CMK (cell line): ENCODE measurements at regions not wholly inside any gene's neighbourhood (a gene's known extent, or its start where the extent isn't known, plus 50 kb on each side); places are given as distances from the start of the nearest gene placed in this dataset.
"Not testable (repeated sequence)": the region's sequence is repeated elsewhere in the genome, so short reads cannot be mapped to it uniquely, and the experiment has no call there.

Experiments
- DNase-seq: peaks from one replicate; pipeline ENCODE4 v3.0.0-alpha.2; 2010; ENCODE audit warnings: low read depth

DNA sequence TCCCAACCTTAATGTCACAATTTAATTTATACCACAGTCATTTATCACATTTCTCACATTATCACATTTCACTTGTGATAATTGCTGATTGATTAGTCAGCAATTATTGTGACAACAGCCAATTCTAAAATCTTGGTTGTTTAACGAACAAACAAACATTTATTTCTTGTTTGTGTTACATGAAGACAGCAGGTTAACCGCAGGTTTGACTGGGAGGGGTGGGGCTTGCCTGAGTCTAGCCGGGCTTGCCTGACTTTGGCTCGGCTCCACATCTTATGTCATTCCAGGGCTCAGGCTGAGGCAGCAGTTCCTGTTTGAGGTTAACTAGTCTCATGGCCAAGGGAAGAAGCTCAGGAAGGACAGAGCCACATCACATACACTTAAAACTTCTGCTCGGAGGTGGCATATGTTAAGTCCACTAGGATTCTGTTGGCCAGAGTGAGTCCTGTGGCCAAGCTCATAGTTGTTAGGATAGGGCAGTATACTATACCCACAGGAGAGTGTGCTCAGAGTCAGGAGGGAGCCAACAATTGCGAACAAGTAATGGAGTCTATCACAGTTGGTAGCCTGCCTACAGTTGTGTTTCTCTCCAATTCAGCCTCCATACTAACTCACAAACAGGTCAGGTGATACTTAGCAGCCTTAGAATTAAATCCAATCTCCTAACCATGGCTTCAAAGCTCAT is 90.0 kb upstream of the IFNGR1 start:
- DNase-seq, result peak; percentile 36

DNA sequence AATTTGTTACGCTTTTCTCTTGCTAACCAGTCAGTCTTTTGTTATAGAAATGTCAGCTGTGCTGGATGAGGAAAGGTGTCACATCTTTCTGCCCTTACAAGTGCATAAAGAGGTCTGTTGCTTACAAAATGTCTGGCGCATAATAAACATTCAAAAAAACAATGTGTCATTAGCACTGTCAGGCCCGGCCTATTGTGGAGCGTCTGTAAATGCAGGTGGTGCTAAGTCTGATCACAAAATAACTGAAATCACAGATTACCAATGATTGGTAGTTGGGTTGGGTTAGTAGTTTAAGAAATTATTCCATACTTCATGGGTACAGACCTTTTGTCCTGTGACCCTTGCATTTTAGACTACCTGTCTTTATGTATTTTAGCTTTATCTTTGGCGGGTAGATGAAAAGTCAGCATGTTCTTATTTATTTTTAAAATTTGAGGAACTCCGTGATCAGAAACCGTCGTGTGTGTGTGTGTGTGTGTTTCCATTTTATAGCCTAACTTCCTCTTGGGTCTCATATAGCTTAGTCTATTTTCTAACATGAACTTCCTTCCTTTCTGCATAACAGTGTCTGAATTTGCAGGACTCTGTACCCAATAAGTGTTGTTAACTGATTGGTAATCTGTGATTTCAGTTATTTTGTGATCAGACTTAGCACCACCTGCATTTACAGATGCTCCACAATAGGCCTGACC is 88.1 kb upstream of the IFNGR1 start:
- no peak for DNase-seq

DNA sequence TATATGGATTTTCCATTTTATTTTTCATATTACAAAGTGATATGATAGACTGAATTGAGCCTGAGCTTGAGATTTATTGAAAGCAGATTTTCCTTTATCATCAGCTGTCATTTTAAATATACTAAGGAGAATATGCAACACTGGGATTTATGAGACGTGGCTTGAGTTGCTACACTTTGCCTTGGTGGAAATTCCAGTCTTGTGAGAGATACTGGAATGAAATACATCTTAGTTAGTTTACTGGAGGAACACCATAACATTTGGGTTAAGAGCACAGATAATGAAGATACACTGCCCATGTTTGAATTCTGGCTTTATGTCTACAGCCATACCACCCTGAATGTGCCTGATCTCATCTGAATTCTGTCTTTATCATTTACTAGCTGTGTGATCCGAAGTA is 86.5 kb upstream of the IFNGR1 start:
- DNase-seq, result no peak

DNA sequence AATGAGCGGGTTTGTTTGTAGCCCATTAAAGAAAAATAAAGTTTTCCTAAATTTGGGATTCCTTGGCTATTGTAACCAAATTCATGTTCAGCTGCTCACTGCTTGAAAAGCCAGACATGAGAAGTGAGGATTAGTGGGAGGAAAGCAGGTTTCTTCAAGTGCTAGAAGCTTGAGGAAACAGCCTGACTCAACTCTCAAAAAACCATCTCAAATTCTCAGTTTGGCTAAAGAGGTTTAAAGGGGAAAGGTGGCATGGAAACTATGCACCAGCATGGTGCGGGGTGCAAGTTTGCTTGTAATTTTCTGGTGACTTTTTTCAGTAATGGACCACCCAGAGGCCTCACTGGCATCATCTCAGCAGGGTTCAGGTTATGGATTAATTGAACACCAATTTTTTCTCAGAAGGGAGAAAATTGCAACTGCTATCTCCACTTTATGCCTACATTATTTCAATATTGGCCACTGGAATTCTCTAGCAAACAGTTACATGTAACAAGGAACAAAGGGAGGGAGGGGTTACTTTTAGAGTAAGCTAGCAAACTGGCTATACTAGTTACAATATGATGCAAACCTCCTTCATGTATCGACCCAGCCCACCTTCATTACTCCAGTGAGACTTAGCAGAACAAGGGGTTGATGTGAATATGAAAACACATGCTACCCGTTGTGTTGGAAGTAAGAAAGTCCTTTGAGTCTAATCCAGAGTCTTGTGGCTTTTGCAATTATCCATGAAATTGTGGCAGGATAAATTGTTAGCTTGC is 85.0 kb upstream of the IFNGR1 start:
- DNase-seq, result no peak

DNA sequence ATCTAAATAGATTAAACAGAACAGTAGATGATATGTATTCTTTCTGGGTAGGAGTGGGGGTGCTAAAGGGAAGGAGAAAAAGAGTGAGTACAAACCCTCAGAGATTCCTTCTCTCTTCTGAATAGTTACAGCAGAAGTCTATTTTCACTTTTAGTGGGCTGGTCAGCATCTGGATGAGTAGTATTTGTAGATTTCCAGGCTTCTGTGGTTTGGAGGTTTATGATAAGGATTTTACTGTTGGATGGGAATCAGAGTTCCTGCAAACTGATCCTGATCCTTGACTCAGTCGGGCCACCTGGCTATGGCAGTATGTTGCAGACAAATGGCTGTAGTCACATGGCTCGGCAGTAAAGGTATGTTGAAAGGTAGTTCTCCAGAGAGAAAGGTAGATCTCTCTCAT is 84.3 kb upstream of the IFNGR1 start:
- DNase-seq, result no peak

DNA sequence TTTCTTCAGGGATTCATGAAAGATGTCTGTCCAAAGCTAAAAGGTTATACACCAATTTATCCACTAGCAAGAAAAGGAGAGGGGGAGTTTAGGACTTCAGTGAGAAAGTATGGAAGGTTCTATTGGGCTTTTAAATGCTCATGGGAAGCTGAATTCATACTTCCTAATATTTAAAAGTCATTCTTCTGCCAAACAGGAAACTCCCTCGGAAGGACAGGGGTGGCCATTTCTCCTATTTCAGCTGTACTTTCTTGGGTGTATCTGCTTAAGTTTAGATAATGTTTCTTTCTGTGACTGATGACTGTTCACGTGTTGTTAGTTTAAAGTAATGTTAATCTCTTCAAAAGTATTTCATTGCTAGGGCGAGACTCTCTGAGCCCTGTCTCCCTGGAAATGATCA is 80.5 kb upstream of the IFNGR1 start:
- DNase-seq, result no peak

DNA sequence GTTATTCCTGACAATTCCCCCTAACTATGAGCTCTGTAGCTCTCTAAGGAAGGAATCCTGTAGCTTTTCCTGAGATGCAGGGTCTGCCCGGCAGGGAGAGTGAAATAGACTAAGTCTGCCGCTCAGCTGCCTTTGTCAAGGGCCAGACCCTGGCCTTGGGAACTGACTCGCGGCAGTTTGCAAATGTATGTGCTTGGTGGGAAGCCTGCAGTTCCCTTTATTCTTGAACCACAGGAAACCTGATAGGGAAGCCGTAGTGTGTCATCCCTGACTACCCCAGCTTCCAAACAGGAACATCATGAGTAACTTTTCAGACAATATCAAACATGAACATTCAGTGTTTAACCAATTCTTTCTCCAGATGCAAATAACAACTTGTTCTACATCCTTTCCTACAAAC is 78.7 kb upstream of the IFNGR1 start:
- DNase-seq, result no peak

DNA sequence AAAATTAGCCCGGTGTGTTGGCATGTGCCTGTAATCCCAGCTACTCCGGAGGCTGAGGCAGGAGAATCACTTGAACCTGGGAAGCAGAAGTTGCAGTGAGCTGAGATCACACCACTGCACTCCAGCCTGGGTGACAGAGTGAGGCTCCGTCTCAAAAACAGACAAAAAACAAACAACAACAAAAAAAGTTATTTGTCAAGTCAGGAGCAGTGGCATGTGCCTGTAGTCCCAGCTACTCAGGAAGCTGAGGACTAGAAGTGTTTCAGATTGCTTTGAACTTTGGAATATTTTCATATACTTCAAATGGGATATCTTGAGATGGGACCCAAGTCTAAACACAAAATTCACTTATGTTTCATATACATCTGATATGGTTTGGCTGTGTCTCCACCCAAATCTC is 73.1 kb upstream of the IFNGR1 start:
- not testable (repeated sequence) for DNase-seq

DNA sequence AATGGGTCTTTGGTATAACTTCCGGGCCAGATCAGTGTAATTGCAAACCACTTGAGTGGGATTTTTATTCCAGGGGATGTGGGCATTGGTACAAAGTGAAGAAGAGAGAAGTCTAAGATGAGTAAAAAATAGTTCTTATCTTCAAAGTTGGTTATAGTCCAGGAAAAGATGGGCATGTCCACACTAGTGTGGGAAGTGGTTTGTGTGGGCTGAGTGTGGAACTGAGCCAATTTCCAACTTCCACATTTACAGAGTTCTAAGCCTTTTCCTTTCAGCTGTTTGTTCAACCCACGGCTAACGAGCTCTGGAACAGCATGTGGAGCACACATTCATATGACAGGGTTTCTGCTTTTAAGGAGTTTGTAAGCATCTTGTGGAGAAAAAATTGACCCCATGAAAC is 72.3 kb upstream of the IFNGR1 start:
- no peak for DNase-seq

DNA sequence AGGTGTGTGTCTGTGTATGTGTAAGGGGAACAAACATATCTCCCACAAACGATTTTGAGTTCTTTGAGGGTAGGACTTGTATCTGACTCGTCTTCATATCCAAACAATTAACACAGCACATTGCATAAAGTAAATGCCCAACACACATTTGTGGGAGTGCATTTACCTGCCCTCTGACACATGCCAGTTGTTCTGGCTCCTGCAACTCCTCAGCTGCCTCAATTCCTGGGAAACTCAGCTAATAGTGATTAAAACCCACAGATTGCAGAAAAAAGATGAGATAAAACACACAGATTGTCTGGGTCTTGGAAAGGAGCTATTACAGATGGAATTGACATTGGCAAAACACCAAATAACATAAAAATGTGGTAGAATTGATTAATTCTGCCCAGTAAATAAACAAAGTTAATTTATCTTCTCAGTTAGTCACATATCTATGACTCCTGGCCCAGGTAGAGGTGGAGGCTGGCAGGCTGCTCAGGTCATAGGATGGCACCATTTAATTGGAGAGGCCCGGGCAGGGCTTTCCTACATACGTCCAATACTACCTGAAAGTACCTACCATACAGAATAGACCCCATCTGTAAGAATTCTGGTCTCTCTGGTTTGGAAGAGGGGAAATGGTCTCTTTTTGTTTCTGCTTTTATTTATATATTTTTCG is 71.5 kb upstream of the IFNGR1 start:
- no peak for DNase-seq

DNA sequence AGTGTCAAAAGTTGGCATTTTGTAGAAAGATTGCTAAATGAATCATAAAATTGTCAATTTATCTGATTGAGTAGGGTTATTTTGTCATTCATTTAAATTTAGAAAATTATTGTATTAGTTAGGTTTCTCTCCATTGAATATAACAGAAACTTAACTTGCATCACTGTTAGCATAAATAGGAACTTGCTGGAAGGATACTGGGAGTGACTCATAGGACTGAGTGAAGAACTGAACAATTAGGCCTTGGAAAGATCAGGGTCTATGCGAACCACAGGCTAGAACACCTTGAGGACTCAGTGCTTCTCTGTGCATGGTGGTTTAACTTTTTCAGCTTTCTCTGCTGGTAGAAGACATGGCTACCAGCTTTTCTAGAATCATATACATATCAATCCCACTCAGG is 67.7 kb upstream of the IFNGR1 start:
- no peak for DNase-seq

DNA sequence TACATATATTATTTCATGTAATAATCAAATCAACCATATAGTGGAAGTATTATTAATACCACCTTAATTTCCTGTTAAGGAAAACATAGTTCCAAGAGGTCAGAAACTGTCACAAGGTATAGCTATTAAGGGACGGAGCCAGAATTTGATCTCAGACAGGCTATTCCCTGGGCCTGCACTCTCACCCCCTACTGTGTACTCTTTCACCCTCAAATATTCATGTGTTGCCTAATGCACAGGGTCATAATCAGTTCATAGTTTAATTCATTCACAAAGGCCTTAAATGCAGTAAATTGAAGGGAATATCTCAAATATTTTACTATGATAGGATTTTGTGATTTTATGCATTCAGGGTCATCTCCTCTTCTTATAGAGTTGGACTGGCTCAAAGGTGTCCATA is 67.2 kb upstream of the IFNGR1 start:
- DNase-seq, result no peak

DNA sequence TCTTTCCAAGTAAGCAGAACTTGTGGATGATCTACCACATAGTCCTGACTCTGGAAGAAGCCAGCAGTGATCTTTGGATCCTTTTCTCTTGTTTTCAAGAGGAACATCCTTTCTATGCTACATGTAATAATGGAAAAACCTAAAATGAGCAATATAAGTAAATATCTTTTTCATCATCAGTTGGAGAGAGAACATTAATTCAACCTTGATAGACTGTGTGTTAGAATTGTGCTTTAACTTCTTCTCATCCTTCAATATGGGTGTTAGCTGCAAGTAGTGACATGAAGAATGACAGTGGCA is 65.6 kb upstream of the IFNGR1 start:
- no peak for DNase-seq

DNA sequence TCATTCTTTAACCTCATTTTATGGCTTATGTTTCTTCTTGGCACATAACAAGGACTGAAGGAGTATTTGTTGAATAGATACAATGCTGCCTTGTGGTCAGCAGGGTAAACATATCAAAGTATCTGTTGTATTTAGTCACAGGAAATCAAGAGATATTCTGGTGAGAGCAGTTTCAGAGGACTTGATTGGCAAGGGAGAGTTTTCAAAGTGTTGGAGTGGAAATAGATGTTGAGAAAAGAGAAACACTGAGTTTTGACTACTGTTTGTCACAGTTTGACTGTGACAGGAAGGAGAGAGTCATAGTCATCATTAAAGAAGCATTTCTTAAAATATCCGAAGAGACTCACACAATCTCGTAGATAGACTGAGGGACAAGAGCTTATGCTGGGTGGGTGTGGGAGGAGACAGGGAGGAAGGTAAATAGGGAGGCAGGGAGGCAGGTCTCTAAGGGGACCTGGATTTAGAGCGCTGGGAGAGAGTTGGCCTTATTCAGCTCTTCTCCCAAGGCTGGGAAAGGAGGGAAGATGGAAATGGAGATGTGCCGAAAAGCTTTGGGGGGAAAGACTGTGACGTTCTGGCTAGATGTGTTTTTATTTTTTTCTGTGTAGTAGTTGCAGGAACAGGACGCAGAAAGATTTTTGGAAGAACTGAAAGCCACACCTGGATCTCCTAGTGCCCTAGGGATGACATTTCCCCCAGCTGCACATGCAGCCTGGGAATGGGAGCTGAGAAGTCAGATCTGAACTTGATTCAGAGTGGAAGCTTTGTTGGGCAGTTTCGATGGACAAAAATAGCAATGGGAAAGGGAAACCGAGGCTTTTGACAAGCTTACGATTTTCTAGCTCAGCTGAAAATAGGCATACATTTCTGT is 65.0 kb upstream of the IFNGR1 start:
- no peak for DNase-seq

DNA sequence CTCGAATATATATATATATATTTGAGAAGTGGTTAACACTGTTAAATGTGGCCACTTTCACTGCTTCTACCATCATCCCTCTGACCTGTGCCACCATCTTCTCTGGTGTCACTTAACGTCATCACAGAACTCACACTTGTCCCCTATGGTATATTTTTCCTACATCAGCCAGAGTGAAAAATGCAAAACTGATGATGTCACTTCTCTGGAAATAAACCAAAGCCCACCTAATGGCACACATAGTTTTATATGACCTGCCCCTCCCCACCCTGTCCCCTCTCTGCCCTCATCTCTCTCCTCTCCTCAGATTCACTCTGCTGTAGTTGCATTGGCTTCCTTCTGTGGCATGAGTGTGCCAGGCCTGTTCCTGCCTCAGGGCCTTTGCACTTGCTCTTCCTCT is 63.9 kb upstream of the IFNGR1 start:
- DNase-seq, result no peak

DNA sequence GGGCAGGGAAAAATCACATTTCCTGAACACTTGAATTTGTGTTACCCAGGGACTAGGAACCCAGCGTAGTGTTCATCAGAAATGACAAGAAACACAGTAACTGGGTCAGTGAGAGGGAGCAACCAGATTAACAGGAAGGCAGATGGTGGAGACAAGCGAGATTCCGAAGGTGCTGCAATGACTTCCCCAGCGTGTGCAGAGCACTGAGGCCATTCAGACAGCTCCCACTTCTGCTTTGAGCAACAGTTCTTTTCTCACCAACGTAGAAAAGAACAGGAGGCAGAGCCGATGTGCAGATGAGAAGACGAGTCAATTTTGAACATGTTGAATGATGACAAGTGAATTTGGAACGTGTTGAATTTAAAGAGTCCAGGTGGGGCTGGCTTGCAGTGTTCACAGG is 63.1 kb upstream of the IFNGR1 start:
- DNase-seq, result no peak

DNA sequence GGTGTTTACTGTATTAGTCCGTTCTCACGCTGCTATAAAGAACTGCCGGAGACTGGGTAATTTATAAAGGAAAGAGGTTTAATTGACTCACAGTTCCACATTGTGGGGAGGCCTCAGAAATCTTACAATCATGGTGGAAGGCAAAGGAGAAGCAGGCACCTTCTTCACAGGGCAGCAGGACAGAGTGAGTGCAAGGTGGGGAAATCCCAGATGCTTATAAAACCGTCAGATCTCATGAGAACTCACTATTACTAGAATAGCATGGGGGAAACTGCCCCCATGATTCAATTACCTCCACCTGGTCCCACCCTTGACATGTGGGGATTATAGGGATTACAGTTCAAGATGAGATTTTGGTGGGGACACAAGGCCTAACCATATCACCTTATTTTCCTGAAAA is 60.1 kb upstream of the IFNGR1 start:
- not testable (repeated sequence) for DNase-seq

DNA sequence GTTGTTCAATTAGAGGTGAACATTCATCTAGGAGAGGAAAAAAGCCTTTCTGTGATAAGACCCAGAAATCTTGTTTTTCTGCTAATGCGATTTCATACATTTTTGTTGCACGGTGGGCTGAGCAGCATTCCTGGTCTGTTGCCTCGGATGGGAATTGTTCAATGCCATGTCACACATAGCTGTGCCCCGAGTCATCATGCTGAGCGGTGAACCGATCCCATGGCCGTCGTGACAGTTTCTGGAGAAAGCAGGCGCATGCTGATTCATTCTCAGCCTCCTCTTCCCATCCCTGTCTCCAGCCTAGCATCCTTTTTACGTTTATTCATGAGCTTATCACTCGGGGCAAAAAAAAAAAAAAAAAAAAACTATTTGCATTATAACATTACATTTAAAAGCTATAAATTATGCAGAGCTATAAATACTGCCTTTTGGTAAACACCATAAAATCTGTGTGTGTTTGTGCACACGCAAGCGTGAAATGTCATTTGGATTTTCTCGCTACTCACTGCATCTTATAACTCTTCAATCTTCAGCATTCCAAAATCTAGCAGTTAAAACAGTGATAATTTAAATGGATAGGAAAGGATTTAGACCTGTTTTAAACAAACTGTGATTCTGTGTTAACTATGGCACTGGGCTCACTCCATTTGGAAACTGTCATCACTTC is 58.9 kb upstream of the IFNGR1 start:
- DNase-seq, result no peak

DNA sequence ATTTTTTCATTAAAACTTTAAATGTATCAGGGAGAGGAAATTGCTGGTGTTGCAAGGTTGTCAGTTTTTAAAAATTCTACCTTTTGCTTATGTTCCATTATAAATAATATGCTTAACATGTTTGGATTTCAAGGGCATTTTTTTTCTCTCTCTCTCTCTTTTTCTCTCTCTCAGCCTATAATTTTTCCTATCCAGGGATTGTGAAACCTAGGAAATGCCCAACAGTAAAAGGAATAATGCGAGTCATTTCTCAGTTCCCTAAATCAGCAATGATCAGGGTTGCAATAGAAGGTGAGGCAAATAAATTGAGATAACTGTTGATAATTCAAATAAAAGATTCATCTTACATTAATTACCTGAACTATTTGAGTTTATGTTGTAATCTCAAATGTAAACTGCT is 53.2 kb upstream of the IFNGR1 start:
- DNase-seq, result no peak

DNA sequence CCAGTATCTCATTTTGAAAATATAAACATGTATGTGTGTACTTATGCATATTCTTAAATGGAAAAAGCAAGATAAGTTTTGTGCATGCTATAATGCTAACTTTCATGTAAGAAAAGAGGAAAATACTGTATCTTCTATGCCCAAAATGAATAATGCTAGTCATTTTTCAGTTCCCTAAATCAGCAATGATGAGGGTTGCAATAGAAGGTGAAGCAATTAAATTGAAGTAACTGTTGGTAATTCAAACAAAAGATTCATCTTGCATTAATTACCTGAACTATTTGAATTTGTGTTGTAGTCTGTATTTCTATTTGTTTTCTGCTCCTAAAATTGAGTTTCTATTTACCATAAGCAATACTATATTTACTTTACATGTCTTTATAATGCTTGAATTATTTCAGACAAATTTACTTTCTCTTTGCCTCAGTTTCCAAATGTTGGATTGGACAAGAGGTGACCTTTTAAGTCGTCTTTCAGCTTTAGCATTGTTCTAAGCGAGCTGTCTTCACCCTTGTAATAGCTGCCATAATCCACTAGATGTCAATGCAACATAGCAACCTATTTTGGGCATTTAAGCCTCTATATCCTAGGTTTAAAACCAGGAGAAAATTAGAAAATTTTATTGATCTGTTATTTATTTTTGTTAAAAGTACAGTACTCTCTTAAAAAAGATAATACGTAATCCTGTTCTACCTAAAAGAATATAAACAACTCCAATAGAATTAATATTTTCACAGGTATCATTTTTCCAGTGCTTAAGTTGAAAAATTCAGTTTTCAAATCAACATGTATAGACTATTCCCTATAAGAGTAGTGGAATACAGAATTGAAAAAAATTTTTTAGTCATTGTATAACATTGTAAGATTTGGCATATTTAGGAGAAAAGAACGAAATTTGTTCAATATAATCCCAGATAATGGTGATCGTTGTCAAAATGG is 52.3 kb upstream of the IFNGR1 start:
- DNase-seq, result no peak
